GM19239 (cell line): ENCODE measurements at regions not wholly inside any gene's neighbourhood (a gene's known extent, or its start where the extent isn't known, plus 50 kb on each side); places are given as distances from the start of the nearest gene placed in this dataset.
"Not testable (repeated sequence)": the region's sequence is repeated elsewhere in the genome, so short reads cannot be mapped to it uniquely, and the experiment has no call there.

ENCODE experiments used
- DNase-seq: peaks from one replicate; pipeline ENCODE4 v3.0.0; 2011; ENCODE audit warnings: low spot score; ENCODE audit not compliant: insufficient read length
- FAIRE-seq: peaks from 2 replicates; lab custom pipeline; 2011; peaks lifted over from hg19 to GRCh38; lab: Jason Lieb, UNC

DNA sequence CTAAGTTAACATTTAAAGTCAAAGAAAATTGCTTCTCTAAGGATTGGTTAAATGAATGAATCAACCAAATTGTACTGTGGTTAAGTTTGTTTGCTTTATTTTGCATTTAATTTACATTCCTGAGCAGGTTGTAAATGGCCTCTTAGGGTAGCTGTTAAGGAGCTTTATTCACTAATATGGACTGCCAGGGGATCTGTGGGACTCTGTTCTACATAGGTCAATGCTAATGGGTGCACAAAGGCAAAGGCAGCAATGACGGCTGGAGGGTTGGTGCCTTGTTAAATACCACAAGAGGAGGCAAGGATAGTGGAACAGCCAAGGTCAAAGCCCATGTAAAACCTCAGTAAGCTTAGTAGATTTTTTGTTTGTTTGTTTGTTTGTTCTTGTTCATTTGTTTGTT lies 89.3 kb upstream of the P2RY1 start:
- DNase-seq, result no peak
- FAIRE-seq, result no peak

DNA sequence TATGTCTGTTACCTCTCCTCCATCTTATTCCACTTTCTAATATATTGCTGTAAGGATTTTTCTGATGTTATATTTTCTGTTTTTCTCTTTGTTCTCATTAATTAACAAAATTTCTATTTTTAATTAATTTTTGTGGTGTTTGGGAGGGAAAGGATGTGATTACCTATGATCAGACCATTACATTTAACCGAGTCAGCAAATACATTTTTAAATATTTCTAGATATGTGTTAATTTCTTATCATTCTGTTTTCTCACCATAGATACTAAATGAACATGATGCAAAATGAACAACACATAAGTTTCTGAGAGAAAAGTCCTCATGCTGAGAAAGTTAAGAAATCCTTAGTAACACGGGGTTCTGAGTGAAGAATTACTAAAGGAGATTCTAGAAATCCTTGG lies 80.6 kb upstream of the P2RY1 start:
- FAIRE-seq (no peak), DNase-seq (no peak)

DNA sequence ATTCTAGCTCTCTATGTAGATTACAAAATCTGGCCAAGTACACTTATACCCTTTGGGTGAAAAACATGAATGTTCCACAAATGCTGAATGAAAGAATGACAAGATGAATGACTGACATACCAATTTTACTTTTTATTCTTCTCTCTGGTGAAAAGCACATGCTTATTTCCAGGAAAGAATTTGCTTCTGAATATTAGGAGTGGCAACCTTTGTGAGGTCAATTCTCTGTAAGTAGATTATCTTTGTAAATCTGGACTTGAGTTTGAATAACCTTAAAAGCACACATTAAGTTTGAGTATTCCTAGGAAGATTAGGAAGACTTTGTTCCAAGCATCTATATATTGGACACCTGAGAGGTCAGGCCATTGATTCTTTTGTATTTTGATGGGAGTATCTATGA lies 78.1 kb upstream of the P2RY1 start:
- FAIRE-seq, result no peak
- no peak for DNase-seq

DNA sequence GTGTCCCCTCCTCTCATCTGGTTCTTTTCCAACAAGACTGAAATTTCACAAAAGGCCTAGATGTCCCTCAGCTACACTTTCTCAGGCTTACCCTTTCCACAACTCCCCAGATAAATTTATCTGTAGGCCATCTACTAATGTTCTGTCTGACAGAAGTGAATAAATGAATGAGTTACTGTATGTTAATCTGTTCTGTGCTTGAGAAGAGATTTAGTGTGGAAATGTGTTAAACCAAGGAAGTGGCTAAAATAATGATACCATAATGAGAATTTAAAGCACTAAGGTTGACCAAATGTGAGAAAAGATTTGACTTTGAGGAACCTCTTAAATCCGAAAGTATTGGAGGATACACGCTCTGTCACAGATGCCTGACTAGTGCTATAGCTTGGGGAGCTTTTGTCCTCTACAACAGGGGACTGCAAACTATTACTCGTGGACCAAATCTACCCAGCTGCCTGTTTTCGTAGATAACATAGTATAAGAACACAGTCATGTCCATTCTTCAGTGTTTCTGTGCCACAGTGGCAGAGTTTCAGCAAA lies 74.8 kb upstream of the P2RY1 start:
- no peak for FAIRE-seq

DNA sequence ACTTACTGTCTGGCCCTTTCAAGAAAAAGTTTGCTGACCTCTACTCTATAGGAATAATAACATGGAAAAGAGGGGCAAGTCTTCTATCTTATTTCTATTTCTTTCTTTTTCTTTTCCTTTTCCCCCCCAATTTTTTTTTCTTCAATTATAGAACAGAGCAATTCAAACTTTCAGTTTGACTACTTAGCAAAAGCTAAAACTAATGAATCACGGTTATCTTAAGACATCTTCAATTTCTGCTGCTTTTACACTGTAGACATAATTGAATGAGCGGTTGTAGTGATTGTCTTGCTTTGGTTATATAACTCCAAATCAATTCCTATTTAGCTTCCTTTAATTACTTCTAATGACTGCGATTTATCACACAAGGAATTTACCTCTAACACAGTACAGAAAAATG lies 74.3 kb upstream of the P2RY1 start:
- FAIRE-seq (no peak), DNase-seq (no peak)

More for the DNA sequence above, 74.8 kb upstream of the P2RY1 start:
- DNase-seq, result no peak

DNA sequence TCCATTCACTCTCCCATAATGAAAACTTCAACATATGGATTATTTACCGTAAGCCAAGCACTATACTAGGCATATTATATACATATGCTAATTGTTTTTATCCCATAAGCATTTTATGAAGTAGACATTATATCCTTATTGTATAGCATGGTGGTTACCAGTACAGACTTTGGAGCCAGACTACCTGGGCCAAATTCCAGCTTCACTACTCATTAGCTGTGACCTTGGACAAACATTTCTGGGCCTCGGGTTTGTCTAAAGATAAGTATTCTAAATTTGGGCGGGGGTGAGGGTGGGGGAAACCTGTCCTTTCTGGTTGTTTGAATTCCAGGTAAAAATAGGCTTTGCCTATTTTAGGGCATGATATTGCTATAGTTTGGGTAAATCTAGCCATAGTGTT lies 66.5 kb upstream of the P2RY1 start:
- DNase-seq, result no peak
- no peak for FAIRE-seq

DNA sequence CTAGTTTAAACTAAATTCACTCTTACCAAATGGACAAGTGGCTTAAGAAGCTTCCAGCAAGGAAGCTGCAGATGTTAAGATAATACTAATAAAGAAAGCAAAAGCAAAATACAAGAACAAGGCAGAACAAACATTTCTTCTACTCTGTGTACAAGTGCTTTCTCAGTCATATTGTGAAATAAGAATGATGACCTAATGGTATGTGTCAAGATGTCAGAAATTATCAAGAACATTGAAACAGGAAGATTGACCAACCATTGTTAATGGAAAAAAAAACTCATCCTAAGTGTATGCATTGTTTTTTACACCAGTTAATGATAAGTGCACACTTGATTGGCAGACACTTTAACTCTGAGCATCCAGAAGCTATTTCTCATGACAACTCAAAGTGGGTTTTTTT lies 65.4 kb upstream of the P2RY1 start:
- FAIRE-seq, result no peak
- no peak for DNase-seq

DNA sequence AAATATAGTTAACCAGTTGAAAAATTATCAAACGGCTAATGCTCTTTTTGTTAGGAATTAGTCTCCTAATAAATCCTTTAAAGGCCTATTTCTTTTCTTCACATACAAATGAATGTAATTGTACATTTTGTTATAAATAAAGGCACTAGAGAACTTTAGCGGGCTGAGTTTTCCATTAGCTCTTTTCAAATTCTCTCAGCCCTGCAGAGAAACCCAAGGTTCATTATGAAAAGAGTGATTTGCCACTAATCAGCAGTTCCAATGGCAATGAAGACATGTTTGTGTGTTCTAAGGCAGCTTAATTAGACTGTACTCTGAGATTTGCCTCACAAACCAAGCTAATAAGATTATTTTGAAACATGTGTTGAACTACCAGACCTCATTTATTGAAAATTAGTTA lies 64.6 kb upstream of the P2RY1 start:
- no peak for FAIRE-seq
- DNase-seq, result no peak

DNA sequence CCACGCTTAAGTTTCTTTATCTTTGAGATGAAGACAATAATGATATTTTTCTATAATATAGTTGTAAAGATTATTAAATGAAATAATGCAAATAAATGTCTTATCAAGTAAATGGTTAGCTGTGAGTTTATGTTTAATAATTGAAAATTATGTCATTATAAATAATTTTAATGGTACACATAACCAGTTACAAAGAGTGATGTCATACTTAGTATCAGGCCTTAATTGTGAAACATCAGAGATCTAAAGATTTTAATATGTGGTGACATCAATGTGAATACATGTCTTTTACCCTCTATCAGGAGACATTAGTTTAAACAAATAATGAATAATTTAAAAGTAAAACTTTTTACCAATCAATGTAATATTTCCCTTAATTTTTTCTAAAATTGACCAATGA lies 63.8 kb upstream of the P2RY1 start:
- FAIRE-seq (no peak), DNase-seq (no peak)

DNA sequence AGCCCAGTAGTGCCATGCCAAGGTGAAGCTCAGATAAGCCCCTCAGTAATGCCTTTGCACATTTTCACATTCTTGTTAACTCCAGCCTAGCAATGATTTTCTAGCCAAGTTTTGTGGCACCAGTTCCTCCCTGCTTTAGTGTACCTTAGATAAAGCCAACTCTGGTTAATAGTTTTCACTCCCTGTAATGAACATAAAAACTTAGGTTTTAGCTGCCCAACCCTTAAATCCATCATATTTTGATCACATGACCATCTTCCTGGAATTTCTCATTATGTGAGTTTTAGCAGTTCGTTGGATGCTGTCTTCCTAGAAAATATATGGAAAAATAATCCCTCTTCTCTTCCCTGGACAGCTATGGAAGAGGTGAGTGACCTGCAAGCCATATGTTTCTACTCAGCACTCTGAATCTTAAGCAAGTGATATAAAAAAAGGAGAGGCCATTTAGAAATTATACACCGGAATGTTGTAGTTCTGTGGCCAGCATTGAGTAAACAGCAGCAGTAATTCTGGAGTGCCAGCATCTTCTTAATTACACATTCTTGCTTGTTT lies 62.2 kb upstream of the P2RY1 start:
- FAIRE-seq (no peak), DNase-seq (no peak)

DNA sequence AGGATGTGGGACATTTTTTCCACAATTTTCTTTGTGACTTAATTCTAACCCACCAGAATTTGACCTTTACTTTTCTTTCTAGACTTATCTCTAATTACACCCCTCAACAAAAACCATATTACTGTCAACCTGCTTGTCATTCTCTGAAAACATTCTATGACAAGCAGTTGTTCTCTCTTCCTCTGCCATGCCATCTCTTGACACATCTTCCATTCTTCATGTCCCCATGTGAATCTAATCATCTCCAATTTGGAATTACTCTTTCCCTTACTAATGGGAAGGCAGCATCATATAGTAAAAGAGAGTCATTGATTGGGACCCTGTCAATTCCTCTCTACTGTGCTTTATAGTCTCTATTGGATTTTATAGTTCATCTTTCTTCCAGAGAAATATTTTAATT lies 61.3 kb upstream of the P2RY1 start:
- no peak for FAIRE-seq
- DNase-seq, result no peak

DNA sequence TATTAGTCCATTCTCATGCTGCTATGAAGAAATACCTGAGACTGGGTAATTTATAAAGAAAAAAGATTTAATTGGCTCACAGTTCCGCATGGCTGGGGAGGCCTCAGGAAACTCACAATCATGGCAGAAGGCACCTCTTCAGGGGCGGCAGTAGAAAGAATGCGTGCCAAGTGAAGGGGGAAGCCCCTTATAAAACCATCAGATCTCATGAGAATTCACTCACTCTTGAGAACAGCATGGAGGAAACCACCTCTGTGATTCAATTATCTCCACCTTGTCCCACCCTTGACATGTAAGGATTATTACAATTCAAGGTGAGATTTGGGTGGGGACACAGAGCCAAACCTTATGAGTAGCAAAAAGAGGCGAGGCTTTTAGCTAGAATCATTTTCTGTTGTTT lies 60.7 kb upstream of the P2RY1 start:
- not testable (repeated sequence) for DNase-seq, FAIRE-seq

DNA sequence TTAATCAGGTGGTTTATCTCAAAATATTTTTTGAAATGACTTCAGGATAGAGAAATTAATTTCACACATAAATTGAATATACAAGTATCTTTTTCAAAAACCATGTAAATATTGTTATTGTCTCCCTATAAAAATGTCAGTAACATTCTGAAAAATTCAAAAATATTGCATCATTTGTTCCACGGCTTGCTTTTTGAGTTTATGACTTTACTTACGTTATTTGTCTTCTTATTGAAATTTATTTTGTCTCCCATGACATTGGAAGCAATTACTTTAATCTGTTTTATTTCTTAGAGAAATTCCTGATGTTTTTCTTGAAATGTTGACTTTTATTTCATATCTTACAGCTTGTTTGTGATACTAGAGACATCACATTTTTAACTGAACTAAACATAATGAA lies 56.9 kb upstream of the P2RY1 start:
- no peak for DNase-seq
- FAIRE-seq, result no peak

DNA sequence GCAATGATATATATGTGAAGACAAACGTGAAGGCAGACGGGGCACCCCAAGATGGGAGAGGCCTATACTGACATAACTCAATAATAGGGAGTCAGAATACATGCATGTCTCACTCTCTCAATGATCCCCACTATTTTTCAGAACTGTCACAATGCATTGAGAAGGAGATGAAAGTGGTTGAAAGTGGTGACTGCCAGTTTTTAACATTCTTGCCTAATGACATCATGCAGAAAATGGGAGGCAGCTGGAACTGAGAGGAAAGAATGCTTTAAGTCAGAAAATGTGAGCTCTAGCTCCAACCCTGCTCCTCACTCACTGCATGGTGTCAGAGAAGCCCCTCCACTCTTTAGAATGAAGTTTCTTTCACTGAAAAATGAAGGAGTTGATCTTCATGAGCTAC lies 55.3 kb upstream of the P2RY1 start:
- FAIRE-seq (no peak), DNase-seq (no peak)

DNA sequence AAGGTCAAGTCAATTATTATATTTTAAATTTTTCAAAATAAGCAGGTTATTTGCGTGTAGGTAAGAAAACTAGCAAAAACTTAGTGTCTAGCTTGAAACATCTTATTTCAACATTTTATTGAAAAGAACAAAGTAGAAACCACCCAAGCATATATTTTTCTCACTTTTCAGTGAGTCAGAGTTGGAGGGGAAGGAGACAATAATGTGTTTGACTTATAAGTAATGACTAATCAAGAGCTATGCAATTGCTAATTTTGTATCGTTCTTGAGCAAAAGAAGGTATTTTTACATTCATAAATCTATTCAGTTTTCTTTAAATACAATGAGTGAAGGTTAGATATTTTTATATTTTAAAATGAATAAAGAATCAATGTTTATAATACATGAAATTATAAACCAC lies 54.4 kb upstream of the P2RY1 start:
- no peak for DNase-seq
- FAIRE-seq, result no peak

DNA sequence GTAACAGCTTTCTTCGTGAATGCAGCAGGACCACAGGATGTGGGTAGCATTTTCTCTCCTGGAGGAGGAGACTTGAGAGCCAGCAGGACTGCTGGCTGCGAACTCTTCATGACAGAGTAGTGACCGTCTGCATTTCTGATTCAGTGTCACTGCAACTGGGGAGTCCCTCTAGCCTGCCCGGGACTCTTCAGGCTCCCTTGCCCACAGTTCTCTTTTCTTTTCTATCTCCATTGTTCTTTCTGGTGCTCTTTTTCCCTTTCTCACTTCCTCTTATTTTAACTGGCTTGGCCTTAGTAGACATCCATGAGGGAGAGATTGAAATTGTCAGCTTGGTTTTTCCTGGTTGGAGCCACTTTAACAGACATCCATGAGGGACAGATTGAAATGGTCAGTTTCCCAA lies 49.9 kb upstream of the P2RY1 start:
- no peak for DNase-seq
- no peak for FAIRE-seq
